ENCODE measurements at regions not wholly inside any gene's neighbourhood (a gene's known extent, or its start where the extent isn't known, plus 50 kb on each side); places are given as distances from the start of the nearest gene placed in this dataset.

DNA sequence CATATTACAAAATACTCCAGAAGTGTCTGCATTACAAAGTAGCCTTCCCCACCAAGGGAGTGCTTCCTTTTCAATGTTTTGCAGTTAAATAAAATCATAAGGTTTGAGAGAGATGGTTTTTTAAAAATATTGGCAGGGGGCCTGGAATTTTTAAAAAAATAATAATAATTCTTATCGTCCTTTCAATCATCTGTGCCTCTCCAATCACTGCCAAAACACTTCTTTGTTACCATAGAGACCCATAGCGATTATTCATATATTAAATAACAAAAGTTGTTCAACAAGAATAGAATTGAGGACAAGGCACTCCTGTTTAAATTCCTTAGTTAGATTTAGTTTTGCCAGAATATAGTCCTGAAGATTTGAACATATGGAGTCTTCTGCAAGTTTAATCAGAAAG, 203.1 kb downstream of the FAT4 start:
- no peak for DNase-seq

- no peak for DNase-seq
Observed at GRCh38 chr4:125518281-125518680, 203.5 kb downstream of the FAT4 start.

DNA sequence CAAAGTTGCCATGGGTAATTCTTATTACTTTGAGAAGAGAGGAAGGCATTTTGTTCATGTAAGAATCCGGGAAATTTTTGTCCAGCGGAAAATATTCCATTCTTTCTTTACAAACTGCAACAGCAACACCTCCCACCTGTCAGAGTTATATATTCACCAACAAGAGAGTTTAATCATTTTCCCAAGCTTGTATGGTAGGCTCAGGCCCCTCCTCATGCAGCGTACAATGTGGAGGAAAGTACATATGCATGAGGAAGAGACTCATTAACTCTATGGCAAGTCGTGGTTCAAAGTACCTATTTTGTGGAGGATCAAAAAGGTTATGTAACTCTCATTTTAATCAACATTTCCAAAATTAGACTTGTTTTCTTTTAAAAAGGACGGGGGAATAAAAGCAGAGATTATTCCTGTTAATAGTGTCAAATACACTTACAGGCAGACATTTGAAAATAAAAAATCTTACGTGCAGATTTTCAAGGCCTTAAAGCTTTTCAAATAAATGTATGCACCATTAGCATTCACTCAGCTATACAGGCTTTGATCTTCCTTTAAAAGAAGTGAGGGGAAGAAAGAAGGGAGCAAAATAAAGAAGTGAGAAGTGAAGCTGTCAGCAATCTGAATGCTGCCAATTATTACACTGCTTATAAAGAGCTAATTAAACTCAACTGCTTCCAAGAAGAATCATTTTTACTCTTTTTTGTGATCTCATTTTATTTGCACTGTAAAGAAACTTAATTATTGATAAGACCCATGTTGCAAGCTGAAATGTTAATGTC, 204.8 kb downstream of the FAT4 start:
- no peak for DNase-seq

GRCh38 chr4:125520258-125520990, 205.7 kb downstream of the FAT4 start:
- DNase-seq = no peak

DNA sequence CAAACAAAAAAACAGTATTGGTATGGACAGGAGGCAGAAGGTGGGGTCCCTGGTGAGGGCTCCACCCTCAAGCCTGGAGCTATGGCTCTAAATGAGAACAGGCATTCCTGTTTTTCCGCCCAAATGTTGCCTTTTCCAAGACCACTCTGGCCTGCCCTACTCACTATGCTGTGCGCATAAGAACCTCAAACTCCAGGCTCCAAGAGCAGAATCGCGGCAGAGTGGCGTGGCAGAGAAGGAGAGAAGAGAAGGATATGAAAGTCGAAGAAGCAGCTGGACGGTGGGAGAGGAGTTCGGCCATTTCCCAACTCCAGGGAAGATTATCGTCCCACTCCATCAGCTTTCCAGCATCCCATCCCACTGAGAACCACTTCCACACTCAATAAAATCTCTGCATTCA, 207.8 kb downstream of the FAT4 start:
- no peak for DNase-seq

DNA sequence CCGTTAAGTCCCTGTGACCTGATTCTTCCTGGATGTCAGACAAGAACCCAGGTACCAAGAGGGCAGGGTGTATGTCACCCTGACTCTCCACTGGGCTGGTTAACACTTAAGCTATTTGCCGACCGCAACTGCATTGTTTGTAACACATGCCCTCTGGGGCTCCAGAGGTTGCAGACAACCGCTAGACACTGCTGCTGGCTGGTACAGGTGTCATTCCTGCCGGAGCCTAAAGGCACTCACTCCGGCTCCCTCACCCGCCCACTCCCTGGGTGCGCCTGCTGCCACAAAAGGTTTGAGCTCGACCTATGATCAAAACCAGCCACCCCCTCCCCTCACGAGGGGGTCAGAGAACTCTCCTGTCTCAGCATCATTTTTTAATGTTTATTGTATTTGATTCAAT, 208.2 kb downstream of the FAT4 start:
- no peak for DNase-seq

DNA sequence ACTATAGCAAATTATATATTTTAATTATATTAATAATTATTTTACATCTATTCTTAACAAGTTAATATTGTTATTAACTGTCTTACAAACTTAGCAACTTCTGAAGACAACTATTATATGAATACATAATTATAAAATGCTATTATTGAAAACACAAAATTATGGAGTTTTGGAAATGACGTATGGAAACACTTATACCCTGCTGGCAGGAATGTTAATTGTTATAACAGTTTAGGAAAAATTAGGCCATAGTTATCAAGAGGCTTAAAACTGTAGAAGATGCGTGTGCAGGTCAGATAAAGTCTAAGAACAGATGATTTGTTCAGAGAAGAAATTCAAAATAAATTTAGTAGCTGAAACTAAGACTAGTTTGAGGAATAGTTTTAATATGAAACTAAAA, 211.7 kb downstream of the FAT4 start:
- no peak for DNase-seq

GRCh38 chr4:125527681-125528080, 212.9 kb downstream of the FAT4 start:
- no peak for DNase-seq

DNA sequence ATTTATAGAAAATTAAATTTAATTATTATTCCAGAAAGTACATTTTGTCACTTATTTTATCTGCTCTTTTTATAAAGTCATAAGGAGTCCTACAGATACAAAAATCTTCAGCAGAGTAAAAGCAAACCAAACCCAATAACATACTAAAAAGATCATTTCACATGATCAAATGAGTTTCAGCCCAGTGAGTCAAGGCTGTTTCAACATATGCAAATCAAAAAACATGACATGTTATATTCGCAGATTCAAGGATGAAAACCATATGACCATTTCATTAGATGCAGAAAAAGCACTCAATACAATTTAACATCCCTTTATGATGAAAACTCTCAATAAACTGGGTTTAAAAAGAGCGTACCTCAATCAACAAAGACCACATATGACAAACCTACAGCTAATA, 214.3 kb downstream of the FAT4 start:
- DNase-seq = no peak

GRCh38 chr4:125538670-125539069, 223.9 kb downstream of the FAT4 start:
- no peak for DNase-seq

DNA sequence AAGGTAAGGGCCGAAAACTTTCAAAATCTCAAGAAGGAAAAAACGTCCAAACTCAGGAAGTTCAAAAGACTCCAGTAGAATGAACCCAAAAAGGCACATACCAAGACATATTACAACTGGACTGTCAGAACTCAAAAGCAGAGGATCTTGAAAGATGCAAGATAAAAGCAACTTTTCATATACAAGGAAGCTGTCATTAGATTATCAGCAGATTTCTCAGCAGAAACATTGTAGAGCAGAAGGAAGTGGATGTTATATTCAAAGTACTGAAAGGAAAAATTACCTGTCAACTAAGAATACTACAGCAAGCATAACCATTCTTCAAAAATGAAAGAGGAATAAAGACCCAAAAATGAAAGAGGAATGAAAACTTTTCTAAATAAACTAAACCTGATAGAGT, 224.9 kb downstream of the FAT4 start:
- DNase-seq = no peak

GRCh38 chr4:125541836-125542385, 227.2 kb downstream of the FAT4 start:
- DNase-seq = no peak

- no peak for DNase-seq
Observed at GRCh38 chr4:125546272-125546671, 231.5 kb downstream of the FAT4 start.

GRCh38 chr4:125547836-125548235, 233.1 kb downstream of the FAT4 start:
- no peak for DNase-seq

- DNase-seq = no peak
Observed at GRCh38 chr4:125550769-125551168, 236.0 kb downstream of the FAT4 start.

- no peak for DNase-seq
Observed at GRCh38 chr4:125551466-125551865, 236.7 kb downstream of the FAT4 start.

- DNase-seq = no peak
Observed at GRCh38 chr4:125551967-125552366, 237.2 kb downstream of the FAT4 start.

GRCh38 chr4:125572601-125573000, 257.8 kb downstream of the FAT4 start:
- no peak for DNase-seq

- DNase-seq = no peak
Observed at GRCh38 chr4:125573368-125573767, 258.6 kb downstream of the FAT4 start.

GRCh38 chr4:125573786-125574185, 259.0 kb downstream of the FAT4 start:
- DNase-seq = no peak

DNA sequence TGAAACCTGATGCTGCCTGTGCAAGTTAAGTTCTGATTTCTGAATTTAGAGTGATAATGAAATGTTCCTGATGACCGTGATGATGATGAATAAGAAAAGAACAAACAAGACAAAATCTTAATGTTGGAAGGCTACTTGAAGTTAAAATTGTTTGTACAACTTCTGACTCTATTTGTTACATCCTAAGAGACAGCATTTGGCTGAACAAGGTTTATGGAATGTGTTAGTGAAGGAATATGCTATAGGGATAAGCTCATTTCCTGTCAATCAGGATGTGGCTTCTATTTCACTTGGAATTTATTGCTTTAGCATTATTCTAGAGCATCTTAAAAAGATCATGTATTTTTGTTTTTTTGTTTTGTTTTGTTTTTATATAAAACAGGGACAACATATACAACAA, 267.5 kb downstream of the FAT4 start:
- no peak for DNase-seq

DNA sequence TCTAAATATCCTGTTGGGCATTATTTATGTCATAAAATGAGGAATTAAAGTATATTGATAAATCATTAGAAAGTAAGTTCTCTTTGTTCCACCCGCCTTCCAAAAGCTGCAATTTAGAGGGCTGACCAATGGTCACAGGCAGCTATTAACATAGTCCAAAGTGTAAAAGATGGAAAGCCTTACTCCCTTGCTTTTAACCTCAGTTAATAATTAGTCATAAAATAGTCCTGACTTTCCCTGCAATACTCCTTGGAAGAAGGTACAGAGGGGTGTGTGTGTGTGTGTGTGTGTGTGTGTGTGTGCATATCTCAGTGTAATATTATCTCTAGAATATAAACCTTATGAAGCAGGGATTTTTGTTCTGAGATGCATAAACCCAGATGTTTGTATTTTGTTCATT, 275.4 kb downstream of the FAT4 start:
- no peak for DNase-seq

- no peak for DNase-seq
Observed at GRCh38 chr4:125591290-125591689, 276.5 kb downstream of the FAT4 start.

All from occipital lobe (tissue), 1 donor.